ENCODE measurements at regions not wholly inside any gene's neighbourhood (a gene's known extent, or its start where the extent isn't known, plus 50 kb on each side); places are given as distances from the start of the nearest gene placed in this dataset.

DNA sequence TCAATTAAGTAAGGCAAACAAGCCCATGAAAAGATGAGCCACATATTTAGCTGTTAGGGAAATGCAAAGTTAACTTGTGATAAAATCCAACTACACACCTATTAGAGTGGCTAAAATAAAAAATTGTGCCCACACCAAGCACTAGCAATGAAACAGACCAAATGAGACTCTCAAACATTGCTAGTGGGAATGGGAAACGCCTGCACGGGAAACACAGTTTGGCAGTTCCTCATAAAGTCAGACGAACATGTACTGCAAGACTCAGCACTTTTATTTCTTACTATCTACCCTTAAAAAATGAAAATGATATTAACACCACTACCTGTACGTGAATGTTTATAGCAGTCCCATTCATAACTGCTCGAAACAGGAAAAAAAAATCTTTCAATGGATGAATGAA lies 392.1 kb upstream of the NOX3 start:
- Histone ChIP-seq H3K18ac (ENCODE audit: low read depth, low read length) (no peak overlapping the region), H3K4me2 (ENCODE audit: low read depth, low read length) (no peak overlapping the region), H3K4ac (ENCODE audit: low read depth, low read length) (no peak overlapping the region), H2AFZ (replicated peaks; ENCODE audit: low read length, poor library complexity) (no peak overlapping the region), H3K9me1 (ENCODE audit: insufficient read depth, low read length) (0 out of 2 replicates have a peak, but pooled peaks cover 3% of the 10 kb centered on the region), H4K20me1 (ENCODE audit: insufficient read depth, low read length) (no peaks in the 10 kb centered on the region), H4K8ac (ENCODE audit: low read depth in 2 of 2, low read length in 2 of 2) (no peak overlapping the region), H3K9me3 (ENCODE audit: control insufficient read depth, insufficient read depth, low read length) (no peaks in the 10 kb centered on the region), H2AK5ac (ENCODE audit: low read depth, low read length) (no peak overlapping the region), H3K9ac (ENCODE audit: low read depth, low read length) (no peak overlapping the region), H3K23ac (ENCODE audit: low read depth, low read length) (no peak overlapping the region), H3K14ac (replicated peaks; ENCODE audit: low read depth, low read length) (no peak overlapping the region), H3K4me1 (ENCODE audit: control insufficient read depth, insufficient read depth, low read length) (no peaks in the 10 kb centered on the region), H3K36me3 (ENCODE audit: control insufficient read depth, insufficient read depth, low read length) (no peaks in the 10 kb centered on the region), H2BK120ac (ENCODE audit: low read depth, low read length) (no peak overlapping the region), H2BK20ac (ENCODE audit: low read depth, low read length) (no peak overlapping the region), H2BK15ac (ENCODE audit: low read depth, low read length) (no peak overlapping the region), H4K91ac (ENCODE audit: insufficient read depth, low read depth, low read length) (no peak overlapping the region), H4K5ac (ENCODE audit: low read depth, low read length) (no peak overlapping the region), H3K4me3 (ENCODE audit: insufficient read depth, low read depth, low read length) (no peak overlapping the region), H3K56ac (ENCODE audit: extremely low read depth, insufficient read depth, low read length) (no peak overlapping the region), H2AK9ac (replicated peaks; ENCODE audit: low read depth, low read length, poor library complexity) (no peak overlapping the region), H2BK5ac (ENCODE audit: low read depth, low read length, poor library complexity, severe bottlenecking) (no peak overlapping the region), H3K27ac (ENCODE audit: insufficient read depth, low read length) (no peak overlapping the region), H3K79me1 (ENCODE audit: low read depth in 1 of 2, low read length in 2 of 2) (no peaks in the 10 kb centered on the region), H3K27me3 (ENCODE audit: control insufficient read depth, insufficient read depth, low read length) (no peaks in the 10 kb centered on the region)
- intact Hi-C loops (cut with micrococcal nuclease) (no loop called here), in situ Hi-C loops (cut with MboI; ENCODE audit: low sequenced_read_pairs) (no loop called here), dilution Hi-C loops (cut with HindIII; ENCODE audit: low sequenced_read_pairs, unreplicated experiment) (no loop called here)
- ChIA-PET POLR2A (ENCODE audit: unreplicated experiment) (no interaction called here), CTCF (interaction anchor here (0.9 kb wide), 1 partner anchor 254 kb away, joined by 3 read pairs; no protein-coding TSS in a partner anchor)
- 93% methylated on average over 3 of the region's 5 CpGs; no CpG with 5 or more reads in 1 of the 2 experiments for WGBS, 2 experiments (ENCODE audit: extremely low coverage in 2 of 2, insufficient read length in 1 of 2)
- no TSS peak for BruUV-seq (replicated peaks)
- ATAC-seq (ENCODE audit: low read depth) (no peak), DNase-seq (no peak)
- no peak for TF ChIP-seq USF2 (IDR thresholded peaks at IDR 0.05; ENCODE audit: low read depth, low read length)
- TF ChIP-seq FOS (IDR thresholded peaks at IDR 0.05; ENCODE audit: low read depth, low read length), result no peak
- no peak for TF ChIP-seq MAZ (IDR thresholded peaks at IDR 0.05; ENCODE audit: borderline replicate concordance, low read depth, low read length)
- TF ChIP-seq RFX5 (IDR thresholded peaks at IDR 0.05; ENCODE audit: low read depth, low read length), result no peak
- TF ChIP-seq RCOR1 (IDR thresholded peaks at IDR 0.05; ENCODE audit: insufficient replicate concordance, low read length), result no peak
- TF ChIP-seq BHLHE40 (IDR thresholded peaks at IDR 0.05; ENCODE audit: low read depth, low read length), result no peak
- TF ChIP-seq CHD1 (IDR thresholded peaks at IDR 0.05; ENCODE audit: low read depth, low read length), result no peak
- TF ChIP-seq RAD21 (IDR thresholded peaks at IDR 0.05; ENCODE audit: low read length), result no peak
- no peak for TF ChIP-seq SMC3 (IDR thresholded peaks at IDR 0.05; ENCODE audit: low read depth, low read length)
- TF ChIP-seq, protein P1, sequence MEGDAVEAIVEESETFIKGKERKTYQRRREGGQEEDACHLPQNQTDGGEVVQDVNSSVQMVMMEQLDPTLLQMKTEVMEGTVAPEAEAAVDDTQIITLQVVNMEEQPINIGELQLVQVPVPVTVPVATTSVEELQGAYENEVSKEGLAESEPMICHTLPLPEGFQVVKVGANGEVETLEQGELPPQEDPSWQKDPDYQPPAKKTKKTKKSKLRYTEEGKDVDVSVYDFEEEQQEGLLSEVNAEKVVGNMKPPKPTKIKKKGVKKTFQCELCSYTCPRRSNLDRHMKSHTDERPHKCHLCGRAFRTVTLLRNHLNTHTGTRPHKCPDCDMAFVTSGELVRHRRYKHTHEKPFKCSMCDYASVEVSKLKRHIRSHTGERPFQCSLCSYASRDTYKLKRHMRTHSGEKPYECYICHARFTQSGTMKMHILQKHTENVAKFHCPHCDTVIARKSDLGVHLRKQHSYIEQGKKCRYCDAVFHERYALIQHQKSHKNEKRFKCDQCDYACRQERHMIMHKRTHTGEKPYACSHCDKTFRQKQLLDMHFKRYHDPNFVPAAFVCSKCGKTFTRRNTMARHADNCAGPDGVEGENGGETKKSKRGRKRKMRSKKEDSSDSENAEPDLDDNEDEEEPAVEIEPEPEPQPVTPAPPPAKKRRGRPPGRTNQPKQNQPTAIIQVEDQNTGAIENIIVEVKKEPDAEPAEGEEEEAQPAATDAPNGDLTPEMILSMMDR (conservative IDR thresholded peaks at IDR 0.05; ENCODE audit: low read depth, low read length), result no peak
- TF ChIP-seq MXI1 (IDR thresholded peaks at IDR 0.05; ENCODE audit: borderline replicate concordance, low read depth, low read length), result no peak
- TF ChIP-seq MAFK (IDR thresholded peaks at IDR 0.05; ENCODE audit: low read depth, low read length), result no peak
- TF ChIP-seq NFE2L2 (IDR thresholded peaks at IDR 0.05; ENCODE audit: low read depth, low read length), result no peak
- no peak for TF ChIP-seq CEBPB (IDR thresholded peaks at IDR 0.05; ENCODE audit: low read depth, low read length)
- TF ChIP-seq, protein P2, sequence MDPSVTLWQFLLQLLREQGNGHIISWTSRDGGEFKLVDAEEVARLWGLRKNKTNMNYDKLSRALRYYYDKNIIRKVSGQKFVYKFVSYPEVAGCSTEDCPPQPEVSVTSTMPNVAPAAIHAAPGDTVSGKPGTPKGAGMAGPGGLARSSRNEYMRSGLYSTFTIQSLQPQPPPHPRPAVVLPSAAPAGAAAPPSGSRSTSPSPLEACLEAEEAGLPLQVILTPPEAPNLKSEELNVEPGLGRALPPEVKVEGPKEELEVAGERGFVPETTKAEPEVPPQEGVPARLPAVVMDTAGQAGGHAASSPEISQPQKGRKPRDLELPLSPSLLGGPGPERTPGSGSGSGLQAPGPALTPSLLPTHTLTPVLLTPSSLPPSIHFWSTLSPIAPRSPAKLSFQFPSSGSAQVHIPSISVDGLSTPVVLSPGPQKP (IDR thresholded peaks at IDR 0.05; ENCODE audit: borderline replicate concordance, low read depth, low read length), result no peak
- TF ChIP-seq POLR2A (IDR thresholded peaks at IDR 0.05; ENCODE audit: low read depth, low read length), result no peak
